ENCODE measurements at regions not wholly inside any gene's neighbourhood (a gene's known extent, or its start where the extent isn't known, plus 50 kb on each side); places are given as distances from the start of the nearest gene placed in this dataset.
A peak's percentile ranks its signal among the peaks of the same experiment; 100 is the strongest.

GRCh38 chr1:93770640-93771039 is 89.0 kb upstream of the BCAR3 start:
- no peak for DNase-seq
- no peaks in the 10 kb centered on the region for H3K27me3 ChIP-seq
- H3K36me3 ChIP-seq, result no peaks in the 10 kb centered on the region
- no peaks in the 10 kb centered on the region for H3K9me3 ChIP-seq
- no peak overlapping the region for H3K27ac ChIP-seq
- ATAC-seq (ENCODE audit: low FRiP score in 2 of 2), result no peak
- TF ChIP-seq, protein P1, sequence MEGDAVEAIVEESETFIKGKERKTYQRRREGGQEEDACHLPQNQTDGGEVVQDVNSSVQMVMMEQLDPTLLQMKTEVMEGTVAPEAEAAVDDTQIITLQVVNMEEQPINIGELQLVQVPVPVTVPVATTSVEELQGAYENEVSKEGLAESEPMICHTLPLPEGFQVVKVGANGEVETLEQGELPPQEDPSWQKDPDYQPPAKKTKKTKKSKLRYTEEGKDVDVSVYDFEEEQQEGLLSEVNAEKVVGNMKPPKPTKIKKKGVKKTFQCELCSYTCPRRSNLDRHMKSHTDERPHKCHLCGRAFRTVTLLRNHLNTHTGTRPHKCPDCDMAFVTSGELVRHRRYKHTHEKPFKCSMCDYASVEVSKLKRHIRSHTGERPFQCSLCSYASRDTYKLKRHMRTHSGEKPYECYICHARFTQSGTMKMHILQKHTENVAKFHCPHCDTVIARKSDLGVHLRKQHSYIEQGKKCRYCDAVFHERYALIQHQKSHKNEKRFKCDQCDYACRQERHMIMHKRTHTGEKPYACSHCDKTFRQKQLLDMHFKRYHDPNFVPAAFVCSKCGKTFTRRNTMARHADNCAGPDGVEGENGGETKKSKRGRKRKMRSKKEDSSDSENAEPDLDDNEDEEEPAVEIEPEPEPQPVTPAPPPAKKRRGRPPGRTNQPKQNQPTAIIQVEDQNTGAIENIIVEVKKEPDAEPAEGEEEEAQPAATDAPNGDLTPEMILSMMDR (IDR thresholded peaks at IDR 0.05), result no peak
- TF ChIP-seq POLR2A (IDR thresholded peaks at IDR 0.05) (no peak), POLR2AphosphoS5 (IDR thresholded peaks at IDR 0.05) (no peak), EP300 (IDR thresholded peaks at IDR 0.05) (no peak)
- H3K4me3 ChIP-seq, result no peak overlapping the region
- 78 to 89% methylated on average over 2 of the region's 2 CpGs for WGBS, 2 donors
- H3K4me1 ChIP-seq, result peaks cover 0 to 7% (median 5%) of the 10 kb centered on the region in 4 donors

DNA sequence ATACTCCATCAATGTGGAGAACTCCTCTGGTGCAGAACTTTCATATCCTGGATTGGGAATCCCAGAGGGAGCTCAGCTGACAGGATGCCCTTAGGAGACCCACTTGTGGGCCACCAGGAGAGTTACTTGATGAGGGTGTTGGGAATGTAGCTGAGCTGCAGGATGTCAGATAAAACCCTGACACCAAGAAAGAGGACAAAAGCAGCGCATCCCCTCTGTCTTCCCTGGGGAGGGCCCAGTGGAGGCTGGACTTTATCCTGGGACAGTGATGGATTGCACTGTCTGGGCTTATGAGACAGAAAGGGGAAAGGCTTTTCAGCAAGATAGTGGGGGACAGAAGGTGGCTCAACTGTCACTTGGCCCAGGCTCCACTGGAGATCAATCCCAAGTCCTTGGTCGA is 88.1 kb upstream of the BCAR3 start:
- H3K4me1 ChIP-seq, result peaks cover 0 to 7% (median 5%) of the 10 kb centered on the region in 4 donors
- ATAC-seq (ENCODE audit: low FRiP score in 2 of 2) (no peak), DNase-seq (no peak)
- no peaks in the 10 kb centered on the region for H3K36me3 ChIP-seq
- H3K27ac ChIP-seq, result no peak overlapping the region
- no peaks in the 10 kb centered on the region for H3K9me3 ChIP-seq
- H3K27me3 ChIP-seq, result no peaks in the 10 kb centered on the region
- 86 to 100% methylated on average over 2 of the region's 2 CpGs for WGBS, 2 donors
- no peak for TF ChIP-seq POLR2AphosphoS5 (IDR thresholded peaks at IDR 0.05)
- no peak for TF ChIP-seq POLR2A (IDR thresholded peaks at IDR 0.05)
- no peak for TF ChIP-seq EP300 (IDR thresholded peaks at IDR 0.05)
- TF ChIP-seq, protein P1 (IDR thresholded peaks at IDR 0.05), result no peak
- H3K4me3 ChIP-seq, result no peak overlapping the region

- no peaks in the 10 kb centered on the region for H3K9me3 ChIP-seq
- H3K27me3 ChIP-seq, result no peaks in the 10 kb centered on the region
- no peak overlapping the region for H3K4me3 ChIP-seq
- H3K27ac ChIP-seq, result peak overlapping the region in 1 of 4 donors; percentile 25
- H3K36me3 ChIP-seq, result no peaks in the 10 kb centered on the region
- DNase-seq (no peak), ATAC-seq (ENCODE audit: low FRiP score in 2 of 2) (no peak)
- peaks cover 0 to 7% (median 5%) of the 10 kb centered on the region in 4 donors for H3K4me1 ChIP-seq
- no peak for TF ChIP-seq POLR2A (IDR thresholded peaks at IDR 0.05)
- TF ChIP-seq POLR2AphosphoS5 (IDR thresholded peaks at IDR 0.05), result no peak
- TF ChIP-seq, protein P1 (IDR thresholded peaks at IDR 0.05), result no peak
- no peak for TF ChIP-seq EP300 (IDR thresholded peaks at IDR 0.05)
- 40 to 46% methylated on average over 6 of the region's 6 CpGs for WGBS, 2 donors
Measured at GRCh38 chr1:93768380-93768863, 86.8 kb upstream of the BCAR3 start.

- peaks cover 0 to 7% (median 5%) of the 10 kb centered on the region in 4 donors for H3K4me1 ChIP-seq
- no peak overlapping the region for H3K27ac ChIP-seq
- 77 to 78% methylated on average over 7 of the region's 7 CpGs for WGBS, 2 donors
- no peaks in the 10 kb centered on the region for H3K9me3 ChIP-seq
- TF ChIP-seq POLR2AphosphoS5 (IDR thresholded peaks at IDR 0.05) (no peak), POLR2A (IDR thresholded peaks at IDR 0.05) (no peak), EP300 (IDR thresholded peaks at IDR 0.05) (no peak)
- no peaks in the 10 kb centered on the region for H3K27me3 ChIP-seq
- no peak overlapping the region for H3K4me3 ChIP-seq
- ATAC-seq (ENCODE audit: low FRiP score in 2 of 2) (no peak), DNase-seq (peak in 1 of 2 donors; percentile 24)
- no peaks in the 10 kb centered on the region for H3K36me3 ChIP-seq
Measured at GRCh38 chr1:93766451-93766850, 84.8 kb upstream of the BCAR3 start.

DNA sequence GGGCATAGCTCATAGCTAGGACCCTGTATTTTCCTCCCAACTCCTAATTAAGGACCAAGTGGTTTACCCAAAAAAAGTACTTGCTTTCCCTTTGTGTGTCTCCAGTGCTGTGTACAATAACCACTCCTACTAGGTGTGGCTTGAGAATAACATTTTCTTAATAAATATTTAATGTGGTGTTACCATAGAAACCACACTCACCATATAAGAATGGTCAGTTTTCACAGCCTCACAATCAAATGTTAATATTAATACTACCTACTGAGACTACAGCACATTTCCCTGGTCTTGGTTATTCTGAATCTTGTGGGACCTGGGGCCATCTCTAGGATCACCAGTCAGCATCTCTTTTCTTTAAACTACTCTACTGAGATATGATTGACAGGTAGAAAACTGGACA is 83.5 kb upstream of the BCAR3 start:
- no peak for DNase-seq
- TF ChIP-seq EP300 (IDR thresholded peaks at IDR 0.05) (no peak), POLR2A (IDR thresholded peaks at IDR 0.05) (no peak), POLR2AphosphoS5 (IDR thresholded peaks at IDR 0.05) (no peak)
- TF ChIP-seq, protein P1 (IDR thresholded peaks at IDR 0.05), result no peak

More for the DNA sequence above, 83.5 kb upstream of the BCAR3 start:
- no peak overlapping the region for H3K27ac ChIP-seq
- peaks cover 0 to 7% (median 5%) of the 10 kb centered on the region in 4 donors for H3K4me1 ChIP-seq
- no peaks in the 10 kb centered on the region for H3K36me3 ChIP-seq
- ATAC-seq (ENCODE audit: low FRiP score in 2 of 2), result no peak
- no peak overlapping the region for H3K4me3 ChIP-seq
- H3K27me3 ChIP-seq, result no peaks in the 10 kb centered on the region
- H3K9me3 ChIP-seq, result no peaks in the 10 kb centered on the region

Data from upper lobe of left lung (tissue), 6 donors.